ENCODE measurements at regions not wholly inside any gene's neighbourhood (a gene's known extent, or its start where the extent isn't known, plus 50 kb on each side); places are given as distances from the start of the nearest gene placed in this dataset.

- no peak for TF ChIP-seq CTCF (IDR thresholded peaks at IDR 0.05; ENCODE audit: control insufficient read depth, insufficient read depth, low read depth, low read length, missing control alignments)
- no peak for DNase-seq (ENCODE audit: low read depth)
- no peak overlapping the region for H3K4me3 ChIP-seq (ENCODE audit: control insufficient read depth, low read depth, low read length)
Measured at GRCh38 chr4:166400270-166400894, 527.3 kb downstream of the TLL1 start.

GRCh38 chr4:166413356-166413755, 540.3 kb downstream of the TLL1 start:
- no peak for TF ChIP-seq CTCF (IDR thresholded peaks at IDR 0.05; ENCODE audit: control insufficient read depth, insufficient read depth, low read depth, low read length, missing control alignments)
- DNase-seq (ENCODE audit: low read depth) = no peak
- no peak overlapping the region for H3K4me3 ChIP-seq (ENCODE audit: control insufficient read depth, low read depth, low read length)

GRCh38 chr4:166414431-166414830, 541.4 kb downstream of the TLL1 start:
- H3K4me3 ChIP-seq (ENCODE audit: control insufficient read depth, low read depth, low read length) = no peak overlapping the region
- DNase-seq (ENCODE audit: low read depth) = no peak
- TF ChIP-seq CTCF (IDR thresholded peaks at IDR 0.05; ENCODE audit: control insufficient read depth, insufficient read depth, low read depth, low read length, missing control alignments) = no peak

- no peak for DNase-seq (ENCODE audit: low read depth)
- H3K4me3 ChIP-seq (ENCODE audit: control insufficient read depth, low read depth, low read length) = no peak overlapping the region
- no peak for TF ChIP-seq CTCF (IDR thresholded peaks at IDR 0.05; ENCODE audit: control insufficient read depth, insufficient read depth, low read depth, low read length, missing control alignments)
Measured at GRCh38 chr4:166415749-166416148, 542.7 kb downstream of the TLL1 start.

GRCh38 chr4:166421556-166422156, 548.6 kb downstream of the TLL1 start:
- no peak overlapping the region for H3K4me3 ChIP-seq (ENCODE audit: control insufficient read depth, low read depth, low read length)
- DNase-seq (ENCODE audit: low read depth) = peak; percentile 55
- TF ChIP-seq CTCF (IDR thresholded peaks at IDR 0.05; ENCODE audit: control insufficient read depth, insufficient read depth, low read depth, low read length, missing control alignments) = no peak

- no peak overlapping the region for H3K4me3 ChIP-seq (ENCODE audit: control insufficient read depth, low read depth, low read length)
- DNase-seq (ENCODE audit: low read depth) = peak; percentile 17
- TF ChIP-seq CTCF (IDR thresholded peaks at IDR 0.05; ENCODE audit: control insufficient read depth, insufficient read depth, low read depth, low read length, missing control alignments) = no peak
Measured at GRCh38 chr4:166422475-166422874, 549.4 kb downstream of the TLL1 start.
